ENCODE measurements at regions not wholly inside any gene's neighbourhood (a gene's known extent, or its start where the extent isn't known, plus 50 kb on each side); places are given as distances from the start of the nearest gene placed in this dataset.

DNA sequence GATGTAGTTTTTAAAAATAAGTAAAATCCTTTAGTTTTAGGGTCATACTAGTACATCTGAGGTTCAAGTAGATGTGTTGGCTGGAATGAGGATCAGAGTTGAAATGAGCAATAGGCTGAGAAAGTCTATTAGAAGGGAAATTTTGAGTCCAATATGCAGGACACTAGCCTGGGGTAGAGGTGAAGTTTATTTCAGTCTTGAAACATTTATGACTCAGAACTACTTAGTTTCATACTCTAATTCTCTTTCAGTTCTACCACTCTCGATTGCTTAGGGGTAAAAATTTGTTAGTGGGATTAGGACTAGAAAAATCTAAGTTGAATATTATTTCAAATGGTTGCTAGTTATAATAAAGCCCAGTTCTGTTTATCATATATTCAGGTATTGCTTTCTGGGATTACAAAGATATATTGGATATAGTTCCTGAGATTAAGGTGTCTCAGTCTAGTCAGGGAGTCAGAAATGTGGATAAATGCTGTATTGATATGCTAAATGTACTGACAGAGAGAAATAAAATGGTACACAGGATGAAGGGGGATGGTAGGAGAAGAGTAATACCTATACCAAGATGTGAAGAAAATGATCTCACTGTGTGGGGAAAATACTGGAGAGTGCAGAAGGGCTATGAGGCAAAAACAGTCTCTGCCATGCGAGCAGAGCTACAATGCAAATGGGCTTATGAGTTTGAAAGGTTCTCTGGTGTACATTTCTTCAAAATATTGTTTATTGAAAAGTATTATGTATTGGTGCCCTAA is 395.8 kb upstream of the FBXO33 start:
- Histone ChIP-seq H2AFZ (no peak overlapping the region), H3K4me1 (ENCODE audit: insufficient read depth) (no peaks in the 10 kb centered on the region), H3K27me3 (ENCODE audit: insufficient read depth) (no peaks in the 10 kb centered on the region), H3K4me2 (no peak overlapping the region), H3K79me2 (replicated peaks; ENCODE audit: insufficient read depth) (no peaks in the 10 kb centered on the region), H3F3A (replicated peaks; ENCODE audit: low read depth) (no peaks in the 10 kb centered on the region), H3K27ac (ENCODE audit: low read depth) (no peak overlapping the region), H3K36me3 (ENCODE audit: insufficient read depth) (no peaks in the 10 kb centered on the region), H3K4me3 (no peak overlapping the region), H4K20me1 (replicated peaks; ENCODE audit: insufficient read depth) (no peaks in the 10 kb centered on the region), H3K9me2 (ENCODE audit: insufficient read depth) (peaks cover 7% of the 10 kb centered on the region; the same call in 1 of the 2 replicates)
- Mint-ChIP-seq H3K27ac (no peak overlapping the region), H3K27me3 (ENCODE audit: insufficient read depth, low read depth, poor library complexity) (no peaks in the 10 kb centered on the region), H3K36me3 (ENCODE audit: low read depth) (no peaks in the 10 kb centered on the region), H3K9me3 (no peaks in the 10 kb centered on the region), H3K4me1 (no peaks in the 10 kb centered on the region), H3K4me3 (no peak overlapping the region)
- DNase-seq (ENCODE audit: low spot score): no peak
- TF ChIP-seq, protein P1, sequence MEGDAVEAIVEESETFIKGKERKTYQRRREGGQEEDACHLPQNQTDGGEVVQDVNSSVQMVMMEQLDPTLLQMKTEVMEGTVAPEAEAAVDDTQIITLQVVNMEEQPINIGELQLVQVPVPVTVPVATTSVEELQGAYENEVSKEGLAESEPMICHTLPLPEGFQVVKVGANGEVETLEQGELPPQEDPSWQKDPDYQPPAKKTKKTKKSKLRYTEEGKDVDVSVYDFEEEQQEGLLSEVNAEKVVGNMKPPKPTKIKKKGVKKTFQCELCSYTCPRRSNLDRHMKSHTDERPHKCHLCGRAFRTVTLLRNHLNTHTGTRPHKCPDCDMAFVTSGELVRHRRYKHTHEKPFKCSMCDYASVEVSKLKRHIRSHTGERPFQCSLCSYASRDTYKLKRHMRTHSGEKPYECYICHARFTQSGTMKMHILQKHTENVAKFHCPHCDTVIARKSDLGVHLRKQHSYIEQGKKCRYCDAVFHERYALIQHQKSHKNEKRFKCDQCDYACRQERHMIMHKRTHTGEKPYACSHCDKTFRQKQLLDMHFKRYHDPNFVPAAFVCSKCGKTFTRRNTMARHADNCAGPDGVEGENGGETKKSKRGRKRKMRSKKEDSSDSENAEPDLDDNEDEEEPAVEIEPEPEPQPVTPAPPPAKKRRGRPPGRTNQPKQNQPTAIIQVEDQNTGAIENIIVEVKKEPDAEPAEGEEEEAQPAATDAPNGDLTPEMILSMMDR (conservative IDR thresholded peaks at IDR 0.05; ENCODE audit: low read depth in 2 of 2): no peak
- TF ChIP-seq ZNF331 (CRISPR knock-in tag; IDR thresholded peaks at IDR 0.05; ENCODE audit: low read depth) (no peak), ZNF114 (CRISPR knock-in tag; IDR thresholded peaks at IDR 0.05) (no peak), EZH2phosphoT487 (IDR thresholded peaks at IDR 0.05; ENCODE audit: unreplicated experiment) (no peak), STAT1 (IDR thresholded peaks at IDR 0.05; ENCODE audit: unreplicated experiment) (no peak), JUNB (IDR thresholded peaks at IDR 0.05; ENCODE audit: unreplicated experiment) (no peak), NANOG (IDR thresholded peaks at IDR 0.05; ENCODE audit: borderline replicate concordance) (no peak), POLR2AphosphoS5 (IDR thresholded peaks at IDR 0.05; ENCODE audit: low read depth) (no peak), CREB1 (CRISPR knock-in tag; IDR thresholded peaks at IDR 0.05; ENCODE audit: low read depth) (no peak), EZH2 (IDR thresholded peaks at IDR 0.05; ENCODE audit: low read depth, unreplicated experiment) (no peak)
- TF ChIP-seq, protein P2, sequence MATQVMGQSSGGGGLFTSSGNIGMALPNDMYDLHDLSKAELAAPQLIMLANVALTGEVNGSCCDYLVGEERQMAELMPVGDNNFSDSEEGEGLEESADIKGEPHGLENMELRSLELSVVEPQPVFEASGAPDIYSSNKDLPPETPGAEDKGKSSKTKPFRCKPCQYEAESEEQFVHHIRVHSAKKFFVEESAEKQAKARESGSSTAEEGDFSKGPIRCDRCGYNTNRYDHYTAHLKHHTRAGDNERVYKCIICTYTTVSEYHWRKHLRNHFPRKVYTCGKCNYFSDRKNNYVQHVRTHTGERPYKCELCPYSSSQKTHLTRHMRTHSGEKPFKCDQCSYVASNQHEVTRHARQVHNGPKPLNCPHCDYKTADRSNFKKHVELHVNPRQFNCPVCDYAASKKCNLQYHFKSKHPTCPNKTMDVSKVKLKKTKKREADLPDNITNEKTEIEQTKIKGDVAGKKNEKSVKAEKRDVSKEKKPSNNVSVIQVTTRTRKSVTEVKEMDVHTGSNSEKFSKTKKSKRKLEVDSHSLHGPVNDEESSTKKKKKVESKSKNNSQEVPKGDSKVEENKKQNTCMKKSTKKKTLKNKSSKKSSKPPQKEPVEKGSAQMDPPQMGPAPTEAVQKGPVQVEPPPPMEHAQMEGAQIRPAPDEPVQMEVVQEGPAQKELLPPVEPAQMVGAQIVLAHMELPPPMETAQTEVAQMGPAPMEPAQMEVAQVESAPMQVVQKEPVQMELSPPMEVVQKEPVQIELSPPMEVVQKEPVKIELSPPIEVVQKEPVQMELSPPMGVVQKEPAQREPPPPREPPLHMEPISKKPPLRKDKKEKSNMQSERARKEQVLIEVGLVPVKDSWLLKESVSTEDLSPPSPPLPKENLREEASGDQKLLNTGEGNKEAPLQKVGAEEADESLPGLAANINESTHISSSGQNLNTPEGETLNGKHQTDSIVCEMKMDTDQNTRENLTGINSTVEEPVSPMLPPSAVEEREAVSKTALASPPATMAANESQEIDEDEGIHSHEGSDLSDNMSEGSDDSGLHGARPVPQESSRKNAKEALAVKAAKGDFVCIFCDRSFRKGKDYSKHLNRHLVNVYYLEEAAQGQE (IDR thresholded peaks at IDR 0.05; ENCODE audit: unreplicated experiment): no peak
- TF ChIP-seq, protein P3, sequence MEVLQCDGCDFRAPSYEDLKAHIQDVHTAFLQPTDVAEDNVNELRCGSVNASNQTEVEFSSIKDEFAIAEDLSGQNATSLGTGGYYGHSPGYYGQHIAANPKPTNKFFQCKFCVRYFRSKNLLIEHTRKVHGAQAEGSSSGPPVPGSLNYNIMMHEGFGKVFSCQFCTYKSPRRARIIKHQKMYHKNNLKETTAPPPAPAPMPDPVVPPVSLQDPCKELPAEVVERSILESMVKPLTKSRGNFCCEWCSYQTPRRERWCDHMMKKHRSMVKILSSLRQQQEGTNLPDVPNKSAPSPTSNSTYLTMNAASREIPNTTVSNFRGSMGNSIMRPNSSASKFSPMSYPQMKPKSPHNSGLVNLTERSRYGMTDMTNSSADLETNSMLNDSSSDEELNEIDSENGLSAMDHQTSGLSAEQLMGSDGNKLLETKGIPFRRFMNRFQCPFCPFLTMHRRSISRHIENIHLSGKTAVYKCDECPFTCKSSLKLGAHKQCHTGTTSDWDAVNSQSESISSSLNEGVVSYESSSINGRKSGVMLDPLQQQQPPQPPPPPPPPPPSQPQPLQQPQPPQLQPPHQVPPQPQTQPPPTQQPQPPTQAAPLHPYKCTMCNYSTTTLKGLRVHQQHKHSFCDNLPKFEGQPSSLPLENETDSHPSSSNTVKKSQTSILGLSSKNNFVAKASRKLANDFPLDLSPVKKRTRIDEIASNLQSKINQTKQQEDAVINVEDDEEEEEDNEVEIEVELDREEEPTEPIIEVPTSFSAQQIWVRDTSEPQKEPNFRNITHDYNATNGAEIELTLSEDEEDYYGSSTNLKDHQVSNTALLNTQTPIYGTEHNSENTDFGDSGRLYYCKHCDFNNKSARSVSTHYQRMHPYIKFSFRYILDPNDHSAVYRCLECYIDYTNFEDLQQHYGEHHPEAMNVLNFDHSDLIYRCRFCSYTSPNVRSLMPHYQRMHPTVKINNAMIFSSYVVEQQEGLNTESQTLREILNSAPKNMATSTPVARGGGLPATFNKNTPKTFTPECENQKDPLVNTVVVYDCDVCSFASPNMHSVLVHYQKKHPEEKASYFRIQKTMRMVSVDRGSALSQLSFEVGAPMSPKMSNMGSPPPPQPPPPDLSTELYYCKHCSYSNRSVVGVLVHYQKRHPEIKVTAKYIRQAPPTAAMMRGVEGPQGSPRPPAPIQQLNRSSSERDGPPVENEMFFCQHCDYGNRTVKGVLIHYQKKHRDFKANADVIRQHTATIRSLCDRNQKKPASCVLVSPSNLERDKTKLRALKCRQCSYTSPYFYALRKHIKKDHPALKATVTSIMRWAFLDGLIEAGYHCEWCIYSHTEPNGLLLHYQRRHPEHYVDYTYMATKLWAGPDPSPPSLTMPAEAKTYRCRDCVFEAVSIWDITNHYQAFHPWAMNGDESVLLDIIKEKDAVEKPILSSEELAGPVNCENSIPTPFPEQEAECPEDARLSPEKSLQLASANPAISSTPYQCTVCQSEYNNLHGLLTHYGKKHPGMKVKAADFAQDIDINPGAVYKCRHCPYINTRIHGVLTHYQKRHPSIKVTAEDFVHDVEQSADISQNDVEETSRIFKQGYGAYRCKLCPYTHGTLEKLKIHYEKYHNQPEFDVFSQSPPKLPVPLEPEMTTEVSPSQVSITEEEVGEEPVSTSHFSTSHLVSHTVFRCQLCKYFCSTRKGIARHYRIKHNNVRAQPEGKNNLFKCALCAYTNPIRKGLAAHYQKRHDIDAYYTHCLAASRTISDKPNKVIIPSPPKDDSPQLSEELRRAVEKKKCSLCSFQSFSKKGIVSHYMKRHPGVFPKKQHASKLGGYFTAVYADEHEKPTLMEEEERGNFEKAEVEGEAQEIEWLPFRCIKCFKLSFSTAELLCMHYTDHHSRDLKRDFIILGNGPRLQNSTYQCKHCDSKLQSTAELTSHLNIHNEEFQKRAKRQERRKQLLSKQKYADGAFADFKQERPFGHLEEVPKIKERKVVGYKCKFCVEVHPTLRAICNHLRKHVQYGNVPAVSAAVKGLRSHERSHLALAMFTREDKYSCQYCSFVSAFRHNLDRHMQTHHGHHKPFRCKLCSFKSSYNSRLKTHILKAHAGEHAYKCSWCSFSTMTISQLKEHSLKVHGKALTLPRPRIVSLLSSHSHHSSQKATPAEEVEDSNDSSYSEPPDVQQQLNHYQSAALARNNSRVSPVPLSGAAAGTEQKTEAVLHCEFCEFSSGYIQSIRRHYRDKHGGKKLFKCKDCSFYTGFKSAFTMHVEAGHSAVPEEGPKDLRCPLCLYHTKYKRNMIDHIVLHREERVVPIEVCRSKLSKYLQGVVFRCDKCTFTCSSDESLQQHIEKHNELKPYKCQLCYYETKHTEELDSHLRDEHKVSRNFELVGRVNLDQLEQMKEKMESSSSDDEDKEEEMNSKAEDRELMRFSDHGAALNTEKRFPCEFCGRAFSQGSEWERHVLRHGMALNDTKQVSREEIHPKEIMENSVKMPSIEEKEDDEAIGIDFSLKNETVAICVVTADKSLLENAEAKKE (CRISPR knock-in tag; IDR thresholded peaks at IDR 0.05): no peak
- TF ChIP-seq, protein P4, sequence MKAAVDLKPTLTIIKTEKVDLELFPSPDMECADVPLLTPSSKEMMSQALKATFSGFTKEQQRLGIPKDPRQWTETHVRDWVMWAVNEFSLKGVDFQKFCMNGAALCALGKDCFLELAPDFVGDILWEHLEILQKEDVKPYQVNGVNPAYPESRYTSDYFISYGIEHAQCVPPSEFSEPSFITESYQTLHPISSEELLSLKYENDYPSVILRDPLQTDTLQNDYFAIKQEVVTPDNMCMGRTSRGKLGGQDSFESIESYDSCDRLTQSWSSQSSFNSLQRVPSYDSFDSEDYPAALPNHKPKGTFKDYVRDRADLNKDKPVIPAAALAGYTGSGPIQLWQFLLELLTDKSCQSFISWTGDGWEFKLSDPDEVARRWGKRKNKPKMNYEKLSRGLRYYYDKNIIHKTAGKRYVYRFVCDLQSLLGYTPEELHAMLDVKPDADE (IDR thresholded peaks at IDR 0.05): no peak
- no peak for ATAC-seq

Data from GM23338 (cell line).